ENCODE measurements at regions not wholly inside any gene's neighbourhood (a gene's known extent, or its start where the extent isn't known, plus 50 kb on each side); places are given as distances from the start of the nearest gene placed in this dataset.
A peak's percentile ranks its signal among the peaks of the same experiment; 100 is the strongest.

DNA sequence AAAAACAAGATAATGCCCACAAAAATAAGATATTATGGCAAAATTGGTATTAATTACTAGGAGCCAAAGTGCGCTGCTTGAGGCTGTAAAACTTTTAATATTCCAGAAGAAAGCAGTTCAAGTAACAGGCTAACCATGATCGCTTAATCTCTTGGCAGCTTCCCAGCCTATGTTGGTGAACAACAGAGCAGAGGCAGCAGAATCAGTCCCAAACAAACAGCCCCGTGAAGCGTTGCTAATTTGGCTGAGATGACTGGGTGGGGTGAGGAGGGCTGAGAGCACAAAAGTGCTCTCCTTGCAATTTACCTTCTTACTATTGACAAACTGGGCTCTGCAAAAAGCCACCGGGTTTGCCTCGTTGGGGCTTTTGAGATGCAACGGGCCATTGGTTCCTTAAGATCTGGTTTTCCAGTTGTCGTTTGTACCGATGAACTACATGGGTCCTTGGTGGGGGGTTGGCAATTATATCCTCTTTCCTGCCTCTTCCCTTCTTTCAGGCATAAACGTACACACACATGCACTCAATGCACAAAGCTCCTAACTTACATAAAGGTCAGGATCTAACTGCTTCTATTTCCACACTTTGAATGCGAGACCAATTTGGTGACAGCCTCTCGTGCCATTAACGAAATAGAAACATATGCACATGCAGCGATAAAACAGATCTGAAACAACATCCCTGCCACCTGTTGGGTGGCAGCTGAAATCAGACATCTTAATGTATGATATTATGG lies 407.6 kb upstream of the CADM1 start:
- peak; percentile 36 for DNase-seq (ENCODE audit: low spot score)

DNA sequence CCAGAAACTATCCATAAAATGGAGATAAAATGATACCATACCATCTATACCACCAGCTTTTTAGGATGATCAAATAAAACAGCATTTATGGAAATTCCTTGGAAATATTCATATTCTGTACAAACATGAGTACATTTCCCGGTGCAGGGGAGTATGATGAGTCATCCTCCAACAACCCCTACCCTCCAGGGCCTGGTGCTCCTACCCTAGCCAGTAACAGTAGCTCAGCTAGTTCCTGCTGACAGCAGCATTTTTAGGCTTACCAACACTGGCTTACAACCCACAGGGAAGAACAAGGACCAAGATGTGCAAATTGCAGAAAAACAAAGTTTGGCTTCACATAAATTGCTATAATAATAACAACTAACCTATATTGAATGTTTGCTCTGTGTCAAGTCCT lies 406.2 kb upstream of the CADM1 start:
- no peak for DNase-seq (ENCODE audit: low spot score)

DNA sequence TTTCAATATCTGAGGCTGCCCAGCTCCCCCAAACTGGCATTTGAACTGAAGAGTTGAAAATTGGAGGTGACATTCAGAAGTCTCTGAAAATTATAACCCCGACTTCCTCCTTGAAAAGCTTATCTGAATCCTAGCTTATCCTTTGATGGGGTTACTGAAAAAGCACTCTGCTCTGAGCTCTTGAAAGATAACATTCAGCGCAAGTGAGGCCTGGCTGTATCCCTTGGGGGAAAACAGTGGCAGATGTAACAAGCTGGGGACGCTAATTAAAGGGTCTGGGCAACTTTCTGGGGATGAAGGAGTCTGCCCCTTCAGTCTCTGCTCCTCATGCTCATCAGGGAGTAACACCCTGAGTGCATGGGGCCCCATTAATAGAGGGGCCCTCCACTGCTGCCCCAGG lies 402.0 kb upstream of the CADM1 start:
- peak; percentile 45 for DNase-seq (ENCODE audit: low spot score)

- DNase-seq (ENCODE audit: low spot score), result no peak
These were observed 401.3 kb upstream of the CADM1 start for GRCh38 chr11:115905341-115906000.

DNA sequence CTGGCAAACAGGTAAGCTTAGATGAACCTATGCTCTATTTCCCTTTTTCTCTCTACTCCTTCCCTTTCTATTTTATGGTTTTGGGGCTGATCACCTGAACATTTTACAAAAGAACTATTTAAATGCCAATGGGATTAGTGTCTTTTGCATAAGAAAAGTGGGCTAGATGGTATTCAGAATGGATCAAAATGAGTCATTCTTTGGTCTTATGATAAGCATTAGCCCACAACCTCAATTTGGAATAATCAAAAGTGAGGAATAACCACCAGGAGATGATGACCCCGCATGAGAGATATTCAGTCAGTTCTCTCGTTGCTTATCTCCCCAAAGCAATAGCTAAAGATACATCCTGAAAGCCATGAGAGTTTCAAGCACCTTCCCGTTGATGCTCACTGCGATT lies 399.0 kb upstream of the CADM1 start:
- DNase-seq (ENCODE audit: low spot score), result no peak

GRCh38 chr11:115901069-115901468 lies 396.9 kb upstream of the CADM1 start:
- DNase-seq (ENCODE audit: low spot score), result no peak

DNA sequence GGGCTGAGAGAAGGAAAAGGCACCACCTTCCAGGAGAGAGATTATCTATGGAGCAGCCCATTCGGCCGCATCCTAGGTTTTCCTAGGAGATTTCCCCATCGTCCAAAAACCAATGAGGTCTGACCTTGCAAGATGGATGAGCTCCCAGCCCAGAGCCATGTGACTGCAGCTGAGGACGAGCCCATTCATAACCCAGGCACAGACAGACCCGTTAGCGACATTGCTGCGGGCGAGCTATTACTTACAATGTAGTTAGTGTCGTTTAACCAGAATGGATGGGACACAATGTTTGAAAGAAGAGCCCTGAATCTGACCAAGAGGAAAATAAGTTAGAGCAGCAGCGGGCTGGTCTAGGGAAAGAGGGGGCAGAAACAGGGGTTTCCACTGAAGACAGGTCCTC lies 395.9 kb upstream of the CADM1 start:
- no peak for DNase-seq (ENCODE audit: low spot score)

DNA sequence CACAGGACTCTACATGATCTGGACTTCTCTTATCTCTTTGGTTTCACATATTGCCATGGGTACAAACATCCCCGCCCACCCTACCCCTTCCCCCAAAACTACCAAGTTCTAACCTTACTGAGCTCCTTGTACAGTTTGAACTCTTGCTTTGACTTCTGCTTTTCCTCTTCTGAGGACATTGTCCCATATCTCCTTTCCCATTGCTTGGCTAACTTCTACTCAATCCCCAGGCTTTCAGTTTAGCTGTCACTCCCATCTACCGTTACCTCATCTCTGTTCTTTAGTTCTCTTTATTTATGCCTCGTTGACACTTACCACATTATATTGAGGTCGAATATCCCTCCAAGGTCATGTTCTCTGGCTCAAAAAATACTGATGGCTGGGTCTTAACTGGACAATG lies 393.5 kb upstream of the CADM1 start:
- DNase-seq (ENCODE audit: low spot score), result no peak

- DNase-seq (ENCODE audit: low spot score), result no peak
These were observed 391.9 kb upstream of the CADM1 start for GRCh38 chr11:115896084-115896483.

DNA sequence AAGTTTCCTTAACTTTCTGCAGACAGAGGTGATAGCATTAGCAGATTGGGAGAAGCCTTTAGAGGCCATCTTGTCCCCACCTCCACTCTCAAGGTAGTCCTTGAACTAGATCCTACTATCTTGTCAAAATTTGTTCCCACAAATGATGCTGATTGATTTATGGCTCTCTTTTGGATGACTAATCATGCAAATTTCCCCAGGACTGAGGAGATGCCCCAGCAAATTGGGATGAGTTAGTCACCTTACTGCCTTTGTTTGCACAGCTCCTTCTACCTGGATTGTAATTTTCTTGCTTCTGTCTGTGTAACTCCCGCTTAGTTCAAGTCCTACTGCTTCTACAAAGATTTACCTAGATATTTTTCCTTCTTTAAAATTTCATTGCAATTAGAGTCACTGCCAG lies 391.4 kb upstream of the CADM1 start:
- DNase-seq (ENCODE audit: low spot score), result no peak

- no peak for DNase-seq (ENCODE audit: low spot score)
These were observed 390.0 kb upstream of the CADM1 start for GRCh38 chr11:115894176-115894575.

DNA sequence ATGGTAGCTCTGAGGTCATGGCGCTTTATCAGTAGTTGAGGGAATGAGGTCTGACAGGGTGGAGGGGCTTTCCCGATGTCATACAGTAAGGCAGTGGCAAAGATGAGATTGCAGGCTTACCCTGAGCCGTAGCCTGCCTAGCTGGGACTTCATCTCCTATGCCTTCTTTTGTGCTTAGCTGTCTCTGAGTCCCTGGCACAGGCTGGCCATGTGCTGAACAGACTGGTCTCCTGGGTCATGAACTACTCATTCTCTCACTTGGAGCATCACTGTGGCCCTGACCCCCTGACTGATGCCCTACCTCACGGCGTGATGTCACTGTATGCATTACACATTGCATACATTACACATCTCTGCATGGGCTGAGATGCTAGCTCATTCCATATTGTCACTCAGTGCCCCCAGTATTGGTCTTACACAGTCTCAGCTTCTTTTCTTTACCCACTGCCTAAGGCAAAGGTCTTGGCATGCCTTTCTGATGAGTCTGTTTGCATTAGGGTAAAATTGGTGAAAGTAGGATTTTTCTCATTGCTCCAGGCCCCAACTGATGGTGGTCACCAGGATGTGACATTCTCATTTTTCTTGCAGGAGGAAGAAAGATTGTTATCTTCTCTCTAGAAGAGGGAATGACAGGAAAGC lies 389.4 kb upstream of the CADM1 start:
- DNase-seq (ENCODE audit: low spot score), result no peak

GRCh38 chr11:115892016-115892415 lies 387.8 kb upstream of the CADM1 start:
- DNase-seq (ENCODE audit: low spot score), result no peak

- DNase-seq (ENCODE audit: low spot score), result no peak
These were observed 387.4 kb upstream of the CADM1 start for GRCh38 chr11:115891581-115891980.

- DNase-seq (ENCODE audit: low spot score), result no peak
These were observed 386.3 kb upstream of the CADM1 start for GRCh38 chr11:115890500-115890899.

DNA sequence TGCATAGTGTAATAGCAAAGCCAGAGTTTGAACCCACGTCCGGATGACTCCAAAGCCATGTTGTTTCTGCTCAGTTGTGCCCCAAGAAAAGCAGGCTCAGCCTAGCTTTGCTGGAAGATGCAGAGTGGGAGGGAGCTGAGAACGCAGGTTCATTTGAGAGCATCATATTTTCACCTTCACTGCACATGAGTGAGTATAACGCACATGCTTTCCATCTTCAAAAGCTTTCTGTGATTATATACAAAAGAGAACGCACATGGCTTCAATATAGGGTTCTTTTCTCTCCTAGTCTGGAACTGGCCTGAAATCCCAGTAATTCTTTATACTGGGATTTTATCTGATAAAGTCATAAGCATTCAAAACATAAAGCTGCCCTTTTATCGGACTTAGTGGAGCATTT lies 385.5 kb upstream of the CADM1 start:
- DNase-seq (ENCODE audit: low spot score), result no peak

GRCh38 chr11:115887727-115888126 lies 383.5 kb upstream of the CADM1 start:
- DNase-seq (ENCODE audit: low spot score), result no peak

- no peak for DNase-seq (ENCODE audit: low spot score)
These were observed 383.1 kb upstream of the CADM1 start for GRCh38 chr11:115887316-115887715.

DNA sequence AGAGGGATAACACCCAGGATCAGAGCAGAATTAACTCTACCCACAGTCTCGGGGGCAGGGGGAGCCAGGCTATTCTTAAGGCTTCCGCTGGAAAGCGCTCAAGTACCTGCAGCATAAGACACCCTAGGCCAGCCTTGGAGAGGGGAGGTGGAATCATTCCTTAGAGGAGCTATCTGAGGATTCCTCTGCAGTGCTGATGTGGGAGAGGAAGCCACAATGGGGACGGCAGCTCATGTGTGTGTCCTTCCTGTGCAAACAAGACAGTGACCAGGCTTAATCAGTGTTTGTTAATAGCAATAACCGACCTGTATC lies 382.2 kb upstream of the CADM1 start:
- DNase-seq (ENCODE audit: low spot score), result no peak

- DNase-seq (ENCODE audit: low spot score), result no peak
These were observed 381.6 kb upstream of the CADM1 start for GRCh38 chr11:115885535-115886421.

- no peak for DNase-seq (ENCODE audit: low spot score)
These were observed 380.8 kb upstream of the CADM1 start for GRCh38 chr11:115884800-115885534.

DNA sequence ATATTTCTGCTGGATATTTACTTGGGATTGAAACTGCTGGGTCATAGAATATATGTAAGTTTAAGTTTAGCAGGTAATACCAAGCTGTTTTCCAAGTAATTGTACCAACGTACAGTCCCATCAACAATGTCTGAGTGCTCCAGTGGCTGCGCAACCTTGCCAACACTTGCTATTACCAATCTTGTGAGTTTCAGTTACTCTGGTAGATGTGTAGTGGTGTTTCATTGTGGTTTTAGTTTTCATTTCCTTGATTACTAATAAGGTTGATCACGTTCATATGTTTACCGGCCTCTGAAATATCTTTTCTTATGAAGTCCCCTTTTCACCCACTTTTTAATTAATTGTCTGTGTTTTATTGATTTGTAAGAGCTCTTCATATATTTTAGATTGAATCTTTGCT lies 370.6 kb upstream of the CADM1 start:
- DNase-seq (ENCODE audit: low spot score), result no peak

Data from umbilical cord (tissue), 1 donor.